HEK293 (cell line): ENCODE measurements at regions not wholly inside any gene's neighbourhood (a gene's known extent, or its start where the extent isn't known, plus 50 kb on each side); places are given as distances from the start of the nearest gene placed in this dataset.
A peak's percentile ranks its signal among the peaks of the same experiment; 100 is the strongest.

Source experiments
- CTCF ChIA-PET: fragments of 350-600 bp; formaldehyde crosslinking; extraction: SDS; loops from one replicate; lab custom pipeline; 2021; ENCODE audit warnings: antibody characterized with exemption; lab: Yijun Ruan, JAX
- POLR2A ChIA-PET: fragments of 300-600 bp; formaldehyde crosslinking; extraction: SDS; loops from one replicate; lab custom pipeline; 2020; ENCODE audit warnings: antibody characterized with exemption, inconsistent platforms; lab: Yijun Ruan, JAX
- H3K27ac ChIP-seq: fragments of 200-500 bp; sonication (Bioruptor generic); 2 replicates; pipeline ENCODE4 v1.5.1; 2014; ENCODE audit warnings: low read depth, low read length, control low read depth, inconsistent platforms; ENCODE audit errors: extremely low read depth
- H3K36me3 ChIP-seq, 2 experiments: fragments of 200-500 bp in 1 of 2; sonication (Bioruptor generic) in 1 of 2; 1 replicate in 1 of 2; 2 replicates in 1 of 2; pipeline ENCODE4 v1.5.1; 2014 to 2017; ENCODE audit warnings: inconsistent platforms in 2 of 2, low read length in 2 of 2; ENCODE audit not compliant: control insufficient read depth in 2 of 2, insufficient read depth in 1 of 2
- H3K4me1 ChIP-seq: fragments of 200-500 bp; sonication (Bioruptor generic); 2 replicates; pipeline ENCODE4 v1.5.1; 2014; ENCODE audit warnings: mild to moderate bottlenecking, low read length, inconsistent platforms; ENCODE audit not compliant: control insufficient read depth, insufficient read depth
- H3K4me3 ChIP-seq: 2 replicates; pipeline ENCODE4 v1.5.1; 2011; ENCODE audit warnings: low read depth, mild to moderate bottlenecking, control low read depth, low read length, moderate library complexity
- H3K9me3 ChIP-seq: fragments of 200-500 bp; sonication (Bioruptor generic); 2 replicates; pipeline ENCODE4 v1.5.1; 2014; ENCODE audit warnings: low read depth, low read length, inconsistent platforms; ENCODE audit not compliant: control insufficient read depth, insufficient read depth
- IKZF3 ChIP-seq: fragments of 450-650 bp; IDR thresholded peaks from 2 replicates; pipeline ENCODE4 v1.5.0; 2018; ENCODE audit warnings: missing biosample characterization, mild to moderate bottlenecking, missing genetic modification characterization, moderate library complexity
- KLF10 ChIP-seq: fragments of 450-650 bp; IDR thresholded peaks from 2 replicates; pipeline ENCODE4 v1.5.1; 2018; ENCODE audit warnings: missing biosample characterization, mild to moderate bottlenecking, missing genetic modification characterization
- OVOL3 ChIP-seq: fragments of 450-650 bp; formaldehyde crosslinking; IDR thresholded peaks from 2 replicates; pipeline ENCODE4 v1.5.1; 2016; ENCODE audit warnings: missing biosample characterization, missing genetic modification characterization
- PATZ1 ChIP-seq: fragments of 450-650 bp; formaldehyde crosslinking; IDR thresholded peaks from 2 replicates; pipeline ENCODE4 v1.5.1; 2016; ENCODE audit warnings: missing biosample characterization, missing genetic modification characterization
- PRDM1 ChIP-seq: fragments of 450-650 bp; formaldehyde crosslinking; IDR thresholded peaks from 2 replicates; pipeline ENCODE4; 2016; ENCODE audit warnings: missing biosample characterization, missing genetic modification characterization
- SP2 ChIP-seq: fragments of 450-650 bp; formaldehyde crosslinking; IDR thresholded peaks from 2 replicates; pipeline ENCODE4 v1.5.1; 2016; ENCODE audit warnings: missing biosample characterization, missing genetic modification characterization
- SP7 ChIP-seq: fragments of 450-650 bp; formaldehyde crosslinking; IDR thresholded peaks from 2 replicates; pipeline ENCODE4 v1.5.1; 2016; ENCODE audit warnings: missing biosample characterization, missing genetic modification characterization
- WT1 ChIP-seq: fragments of 450-650 bp; formaldehyde crosslinking; IDR thresholded peaks from 2 replicates; pipeline ENCODE4 v1.5.1; 2016; ENCODE audit warnings: missing biosample characterization, missing genetic modification characterization
- ZBTB6 ChIP-seq: fragments of 450-650 bp; formaldehyde crosslinking; IDR thresholded peaks from 2 replicates; pipeline ENCODE4 v1.5.1; 2017; ENCODE audit warnings: missing biosample characterization, missing genetic modification characterization
- ZEB2 ChIP-seq: fragments of 450-650 bp; formaldehyde crosslinking; IDR thresholded peaks from 2 replicates; pipeline ENCODE4 v1.5.1; 2016; ENCODE audit warnings: missing biosample characterization, missing genetic modification characterization
- ZIC2 ChIP-seq: fragments of 450-650 bp; formaldehyde crosslinking; IDR thresholded peaks from 2 replicates; pipeline ENCODE4 v1.5.1; 2016; ENCODE audit warnings: missing biosample characterization, missing genetic modification characterization
- ZNF10 ChIP-seq: fragments of 450-650 bp; formaldehyde crosslinking; IDR thresholded peaks from 2 replicates; pipeline ENCODE4 v1.5.1; 2017; ENCODE audit warnings: missing biosample characterization, missing genetic modification characterization
- ZNF112 ChIP-seq: fragments of 450-650 bp; formaldehyde crosslinking; IDR thresholded peaks from 2 replicates; pipeline ENCODE4 v1.5.0; 2017; ENCODE audit warnings: missing biosample characterization, missing genetic modification characterization
- ZNF175 ChIP-seq: fragments of 450-650 bp; formaldehyde crosslinking; IDR thresholded peaks from 2 replicates; pipeline ENCODE4 v1.5.1; 2016; ENCODE audit warnings: missing biosample characterization, missing genetic modification characterization
- ZNF239 ChIP-seq: fragments of 450-650 bp; formaldehyde crosslinking; IDR thresholded peaks from 2 replicates; pipeline ENCODE4 v1.5.1; 2016; ENCODE audit warnings: missing biosample characterization, missing genetic modification characterization
- ZNF26 ChIP-seq: fragments of 450-650 bp; formaldehyde crosslinking; IDR thresholded peaks from 2 replicates; pipeline ENCODE4 v1.5.1; 2016; ENCODE audit warnings: missing biosample characterization, missing genetic modification characterization
- ZNF274 ChIP-seq, 2 experiments: fragments of 200-500 bp in 1 of 2; fragments of 450-650 bp in 1 of 2; sonication (Bioruptor generic) in 1 of 2; formaldehyde crosslinking in 1 of 2; IDR thresholded peaks; 2 replicates each; pipeline versions ENCODE4 v1.5.1 to v1.6.1; 2014 to 2016; ENCODE audit warnings: borderline replicate concordance in 1 of 2, inconsistent platforms in 1 of 2, low read length in 1 of 2, missing biosample characterization in 1 of 2, missing genetic modification characterization in 1 of 2
- ZNF280D ChIP-seq: fragments of 450-650 bp; formaldehyde crosslinking; IDR thresholded peaks from 2 replicates; pipeline ENCODE4 v1.5.1; 2016; ENCODE audit warnings: missing biosample characterization, missing genetic modification characterization
- ZNF37A ChIP-seq: fragments of 450-650 bp; IDR thresholded peaks from 2 replicates; pipeline ENCODE4 v1.5.1; 2018; ENCODE audit warnings: missing biosample characterization, missing genetic modification characterization
- ZNF433 ChIP-seq: fragments of 450-650 bp; formaldehyde crosslinking; IDR thresholded peaks from 2 replicates; pipeline ENCODE4 v1.5.1; 2016; ENCODE audit warnings: missing biosample characterization, missing genetic modification characterization, low read depth
- ZNF449 ChIP-seq: fragments of 450-650 bp; formaldehyde crosslinking; IDR thresholded peaks from 2 replicates; pipeline ENCODE4 v1.5.1; 2017; ENCODE audit warnings: missing biosample characterization, mild to moderate bottlenecking, missing genetic modification characterization, moderate library complexity
- ZNF521 ChIP-seq: fragments of 450-650 bp; formaldehyde crosslinking; IDR thresholded peaks from 2 replicates; pipeline ENCODE4 v1.5.1; 2017; ENCODE audit warnings: missing biosample characterization, mild to moderate bottlenecking, missing genetic modification characterization
- ZNF549 ChIP-seq: fragments of 450-650 bp; IDR thresholded peaks from 2 replicates; pipeline ENCODE4 v1.5.1; 2018; ENCODE audit warnings: missing biosample characterization, missing genetic modification characterization, mild to moderate bottlenecking, inconsistent platforms, moderate library complexity
- ZNF623 ChIP-seq: fragments of 450-650 bp; formaldehyde crosslinking; IDR thresholded peaks from 2 replicates; pipeline ENCODE4 v1.5.1; 2016; ENCODE audit warnings: missing biosample characterization, missing genetic modification characterization
- ZNF837 ChIP-seq: fragments of 450-650 bp; formaldehyde crosslinking; IDR thresholded peaks from 2 replicates; pipeline ENCODE4 v1.5.1; 2016; ENCODE audit warnings: missing biosample characterization, missing genetic modification characterization

GRCh38 chr17:5640726-5641125, 56.4 kb upstream of the NLRP1 start (continued):
- no peak for TF ChIP-seq ZNF26 (tag by site-specific recombination)
- no peak for TF ChIP-seq OVOL3 (tag by site-specific recombination)
- no peak for TF ChIP-seq ZNF10 (tag by site-specific recombination)
- TF ChIP-seq ZNF239 (tag by site-specific recombination): no peak
- no peak for TF ChIP-seq ZBTB6
- no peak for TF ChIP-seq SP7
- no peak for TF ChIP-seq ZNF433 (tag by site-specific recombination)
- no peak for TF ChIP-seq KLF10 (tag by site-specific recombination)
- TF ChIP-seq ZEB2 (tag by site-specific recombination): no peak
- TF ChIP-seq, all 188 proteins: peak for 0

GRCh38 chr17:5642752-5643151, 58.4 kb upstream of the NLRP1 start:
- TF ChIP-seq WT1 (tag by site-specific recombination) (no peak), PRDM1 (tag by site-specific recombination) (0 out of 2 replicates have a peak, but pooled peaks have one; percentile 60), ZNF112 (tag by site-specific recombination) (no peak), ZNF274 (IDR thresholded peaks at IDR 0.05; ENCODE audit: low read length) (no peak), ZNF274 (tag by site-specific recombination; IDR thresholded peaks at IDR 0.05; ENCODE audit: borderline replicate concordance) (no peak), IKZF3 (tag by site-specific recombination) (no peak), SP2 (tag by site-specific recombination) (no peak)
- ChIA-PET POLR2A (no interaction called here), CTCF (no interaction called here)

GRCh38 chr17:5644065-5644464, 59.8 kb upstream of the NLRP1 start:
- ChIA-PET CTCF (interaction anchor here (0.7 kb wide), 1 partner anchor 741 kb away, joined by 3 read pairs; the partner anchor contains the start of gene CHRNE), POLR2A (no interaction called here)
- TF ChIP-seq ZIC2 (tag by site-specific recombination): no peak
- TF ChIP-seq ZNF37A: no peak
- TF ChIP-seq ZNF837 (tag by site-specific recombination): no peak
- no peak for TF ChIP-seq ZNF175 (tag by site-specific recombination)
- no peak for TF ChIP-seq ZNF449
- no peak for TF ChIP-seq PATZ1 (tag by site-specific recombination)
- TF ChIP-seq ZNF549: no peak
- no peak for TF ChIP-seq ZNF280D
- no peak for TF ChIP-seq ZNF623 (tag by site-specific recombination)
- TF ChIP-seq ZNF521: no peak

More at GRCh38 chr17:5642752-5643151, 58.4 kb upstream of the NLRP1 start:
- no peaks in the 10 kb centered on the region for H3K36me3 ChIP-seq
- no peaks in the 10 kb centered on the region for H3K9me3 ChIP-seq
- no peak overlapping the region for H3K27ac ChIP-seq
- H3K4me3 ChIP-seq: no peak overlapping the region
- H3K4me1 ChIP-seq: no peaks in the 10 kb centered on the region

More at GRCh38 chr17:5644065-5644464, 59.8 kb upstream of the NLRP1 start:
- Histone ChIP-seq H3K36me3 (no peaks in the 10 kb centered on the region), H3K4me3 (no peak overlapping the region), H3K27ac (no peak overlapping the region), H3K4me1 (no peaks in the 10 kb centered on the region), H3K9me3 (no peaks in the 10 kb centered on the region)
